ENCODE measurements at regions not wholly inside any gene's neighbourhood (a gene's known extent, or its start where the extent isn't known, plus 50 kb on each side); places are given as distances from the start of the nearest gene placed in this dataset.

DNA sequence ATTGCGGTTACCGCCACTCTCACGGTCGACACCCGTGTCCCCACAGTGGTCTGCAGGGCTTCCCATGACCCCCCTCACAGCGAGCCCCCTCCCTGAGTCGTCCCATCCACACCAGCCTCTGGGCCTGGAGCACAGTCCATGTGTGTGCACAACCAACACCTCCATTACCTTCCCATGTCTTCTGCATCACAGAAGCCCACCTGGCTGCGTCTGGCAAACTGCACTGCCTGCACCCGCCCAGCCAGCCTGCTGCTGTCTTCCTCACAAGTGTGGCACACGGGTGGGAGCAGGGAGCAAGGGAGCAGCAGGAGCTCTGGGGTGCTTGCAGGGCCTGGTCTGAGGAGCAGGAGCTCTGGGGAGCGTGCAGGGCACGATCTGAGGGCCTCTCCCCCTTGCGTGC is 415.3 kb upstream of the IRX4 start:
- no peak for DNase-seq (ENCODE audit: low spot score)

DNA sequence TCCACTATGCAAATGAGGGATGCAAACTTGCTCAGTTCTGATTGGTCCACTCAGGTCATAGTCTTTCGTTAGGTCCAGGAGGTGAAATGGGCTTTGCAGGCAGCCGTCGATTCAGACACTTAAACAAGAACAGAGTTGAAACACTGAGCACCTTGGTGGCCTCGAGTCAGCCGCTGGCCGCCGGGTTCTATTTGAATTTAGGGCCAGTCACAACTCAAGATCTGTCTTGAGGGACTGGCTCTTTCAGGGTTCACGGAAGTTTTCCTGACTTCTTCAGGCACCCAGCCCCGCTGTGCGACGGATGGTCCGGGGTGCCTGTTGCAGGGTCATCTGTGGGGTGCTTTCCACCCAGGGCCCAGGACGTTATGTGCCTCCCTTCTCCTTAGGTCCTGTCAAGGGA is 412.8 kb upstream of the IRX4 start:
- no peak for DNase-seq (ENCODE audit: low spot score)

DNA sequence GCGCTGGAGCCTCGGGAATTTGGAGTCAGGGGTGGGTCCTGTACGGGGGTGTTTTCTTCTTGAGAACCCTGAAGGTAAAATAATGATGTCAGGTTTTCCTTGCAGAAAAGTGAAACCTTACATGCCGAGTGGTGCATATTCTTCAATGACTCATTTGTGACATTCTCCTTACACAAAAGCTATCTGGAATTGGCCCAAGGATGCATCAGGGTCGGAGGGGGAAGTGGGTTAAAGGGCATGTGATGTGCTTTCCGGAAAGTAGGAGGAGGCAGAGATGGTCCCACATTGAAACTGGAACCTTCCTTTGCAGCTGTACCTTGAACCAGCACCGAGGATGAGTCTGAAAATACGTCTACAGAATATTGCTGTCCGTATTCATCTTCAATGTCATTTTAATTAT is 411.2 kb upstream of the IRX4 start:
- DNase-seq (ENCODE audit: low spot score), result no peak

DNA sequence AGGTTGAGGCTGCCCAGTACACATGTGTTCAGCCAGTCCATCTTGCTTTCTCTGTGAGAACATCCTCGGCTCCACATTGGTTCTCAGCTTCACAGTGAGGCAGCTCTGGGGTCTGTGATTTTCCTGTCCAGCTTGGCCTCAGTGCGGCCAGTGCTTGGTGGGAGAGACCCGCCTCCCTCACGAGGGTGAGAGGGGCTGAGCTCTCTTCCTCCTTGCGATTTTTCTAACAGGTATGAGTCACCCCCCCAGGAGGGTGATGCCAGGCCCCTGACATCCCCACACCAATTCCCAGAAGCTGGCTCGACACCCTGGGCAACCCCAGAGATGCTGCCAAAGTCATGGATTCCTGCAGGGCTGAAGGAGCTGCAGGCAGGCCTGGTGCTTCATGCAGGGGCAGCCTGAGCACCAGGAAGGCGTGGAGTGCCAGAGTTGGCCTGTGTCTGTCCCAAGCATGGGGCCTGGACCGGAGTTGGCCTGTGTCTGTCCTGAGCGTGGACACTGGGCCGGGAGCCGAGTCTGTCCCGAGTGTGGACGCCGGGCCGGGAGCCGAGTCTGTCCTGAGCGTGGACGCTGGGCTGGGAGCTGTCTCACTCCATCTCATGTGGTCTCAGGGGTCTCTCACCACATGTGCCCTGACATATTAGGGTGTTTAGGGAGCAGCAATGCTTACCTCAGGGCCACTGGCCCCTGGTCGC is 408.6 kb upstream of the IRX4 start:
- no peak for DNase-seq (ENCODE audit: low spot score)

DNA sequence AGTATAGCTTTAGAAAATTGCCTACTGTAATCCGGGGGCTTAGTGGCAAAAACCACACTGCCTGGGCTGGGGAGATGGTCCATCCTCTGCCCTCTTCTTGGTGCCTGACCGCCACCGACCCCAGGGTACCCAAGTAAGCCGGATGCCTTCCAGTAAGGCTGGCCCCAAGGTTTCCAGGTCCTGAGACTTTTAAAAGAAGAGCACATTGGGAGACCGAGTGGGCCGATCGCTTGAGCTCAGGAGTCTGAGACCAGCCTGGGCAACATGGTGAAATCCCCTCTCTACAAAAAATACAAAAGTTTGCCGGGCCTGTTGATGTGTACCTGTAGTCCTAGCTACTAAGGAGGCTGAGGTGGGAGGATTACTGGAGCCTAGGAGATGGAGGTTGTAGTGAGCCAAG is 406.7 kb upstream of the IRX4 start:
- DNase-seq (ENCODE audit: low spot score), result no peak

DNA sequence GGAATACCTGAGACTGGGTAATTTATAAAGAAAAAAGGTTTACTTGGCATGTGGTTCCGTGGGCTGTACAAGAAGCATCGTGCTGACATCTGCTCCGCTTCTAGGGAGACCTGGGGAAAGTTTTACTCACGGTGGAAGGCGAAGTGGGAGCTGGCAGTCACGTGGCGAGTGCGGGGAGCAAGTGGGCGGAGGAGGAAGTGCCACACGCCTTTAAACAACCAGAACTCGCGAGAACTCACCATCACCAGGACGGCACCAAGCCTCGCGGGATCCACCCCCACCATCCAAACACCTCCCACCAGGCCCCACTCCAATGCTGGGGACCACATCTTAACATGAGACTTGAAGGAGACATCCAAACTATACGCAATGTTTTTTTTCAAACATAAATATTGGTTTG is 406.2 kb upstream of the IRX4 start:
- no peak for DNase-seq (ENCODE audit: low spot score)

DNA sequence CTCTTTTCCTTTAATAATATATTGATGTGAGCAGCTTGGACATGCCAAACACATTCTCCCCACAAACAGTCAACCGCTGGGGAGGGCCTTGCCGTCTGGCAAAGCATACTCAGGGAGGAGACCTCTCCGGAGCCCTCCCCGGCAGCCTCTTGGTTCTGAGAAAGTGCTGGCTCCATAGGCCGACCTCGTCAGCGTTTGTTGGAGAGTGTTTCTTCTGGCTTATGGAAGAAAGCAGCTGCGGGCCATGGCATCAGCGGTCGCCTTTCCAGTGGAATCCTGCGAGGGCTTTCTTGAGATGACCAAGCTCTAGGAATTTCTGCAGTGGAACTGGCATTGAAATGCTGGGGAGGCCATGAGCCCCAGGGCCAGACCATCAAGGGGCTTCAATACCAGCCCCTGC is 405.7 kb upstream of the IRX4 start:
- DNase-seq (ENCODE audit: low spot score), result no peak

DNA sequence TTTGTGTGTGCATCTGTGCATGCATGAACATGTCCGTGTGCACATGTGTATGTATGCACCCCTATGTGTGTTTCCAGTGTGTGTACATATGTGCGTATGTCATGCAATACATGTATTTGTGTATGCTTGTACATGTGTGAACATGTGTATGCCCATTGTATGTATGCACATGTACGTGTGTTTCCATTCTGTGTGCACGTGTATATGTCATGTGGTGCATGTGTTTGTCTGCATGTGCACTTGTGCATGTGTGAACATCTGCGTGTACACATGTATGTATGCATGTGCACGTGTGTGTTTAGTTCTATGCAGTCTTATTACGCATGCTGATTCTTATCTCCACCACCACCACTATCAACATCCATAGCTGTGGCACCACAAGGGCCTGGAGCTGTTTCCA is 403.5 kb upstream of the IRX4 start:
- DNase-seq (ENCODE audit: low spot score), result no peak

DNA sequence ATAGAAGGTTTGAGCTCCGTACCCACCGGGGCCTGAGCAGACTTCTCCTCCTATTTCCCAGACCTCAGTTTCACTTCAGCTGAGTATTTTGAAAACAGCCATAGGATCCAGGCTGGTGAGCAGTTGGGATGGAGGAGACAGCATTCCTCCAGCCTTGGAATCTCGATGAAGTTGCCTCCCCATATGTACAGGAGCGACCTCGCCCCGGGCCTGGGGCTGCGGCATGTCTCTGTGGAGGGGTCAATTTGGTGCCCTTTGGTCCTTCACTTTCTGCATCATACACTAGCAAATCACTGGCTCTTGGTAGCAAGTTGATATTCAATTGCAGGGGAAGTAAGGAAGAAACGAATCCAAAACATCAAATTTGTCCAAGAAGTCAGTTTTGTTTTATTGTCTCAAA is 402.0 kb upstream of the IRX4 start:
- DNase-seq (ENCODE audit: low spot score), result no peak

DNA sequence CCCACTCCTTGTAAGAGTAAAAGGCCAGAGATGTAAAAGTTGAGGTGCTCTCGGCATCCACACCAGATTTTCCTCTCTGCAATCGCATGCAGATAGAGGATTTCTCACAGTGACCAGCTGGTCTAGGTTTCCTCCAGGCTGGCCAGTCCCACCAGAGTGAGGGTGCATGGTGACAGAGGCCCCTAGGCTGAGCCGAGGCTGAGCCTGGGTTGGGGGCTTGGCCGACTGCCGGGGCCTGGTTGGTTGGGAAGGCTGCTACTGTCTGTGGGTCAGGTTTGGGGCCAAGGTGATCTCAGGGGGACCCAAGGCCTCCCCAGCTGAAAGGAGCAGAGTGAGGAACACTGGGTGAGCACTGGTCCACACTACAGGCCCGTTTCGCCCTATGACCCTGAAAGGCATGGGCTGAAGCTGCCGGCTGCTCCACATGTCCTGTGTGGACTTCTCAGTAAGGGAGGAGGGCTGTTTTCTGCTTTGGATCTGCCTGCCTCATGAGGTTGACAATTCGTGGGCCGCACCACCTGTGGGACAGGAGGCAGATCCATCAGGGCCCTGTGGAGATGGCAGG is 400.8 kb upstream of the IRX4 start:
- no peak for DNase-seq (ENCODE audit: low spot score)

DNA sequence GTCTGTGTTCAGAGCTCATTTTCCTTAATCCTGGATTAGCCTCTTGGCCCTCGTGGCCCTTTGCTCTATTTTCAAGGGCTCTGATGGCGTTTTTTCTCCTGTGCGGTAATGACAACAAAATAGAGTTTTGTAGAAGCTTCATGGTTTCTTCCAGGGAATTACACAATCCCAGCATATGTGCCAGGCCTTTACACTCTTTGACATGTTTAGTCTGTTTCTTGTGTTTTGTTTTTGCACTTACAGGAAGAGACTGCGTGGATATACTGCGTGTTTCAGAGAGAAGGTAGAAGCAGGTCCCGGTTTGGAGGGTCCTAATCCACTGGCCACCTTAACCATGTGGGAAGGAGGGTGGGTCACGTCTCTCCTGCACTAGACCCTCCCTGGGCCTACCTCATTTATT is 400.2 kb upstream of the IRX4 start:
- peak; percentile 17 for DNase-seq (ENCODE audit: low spot score)

DNA sequence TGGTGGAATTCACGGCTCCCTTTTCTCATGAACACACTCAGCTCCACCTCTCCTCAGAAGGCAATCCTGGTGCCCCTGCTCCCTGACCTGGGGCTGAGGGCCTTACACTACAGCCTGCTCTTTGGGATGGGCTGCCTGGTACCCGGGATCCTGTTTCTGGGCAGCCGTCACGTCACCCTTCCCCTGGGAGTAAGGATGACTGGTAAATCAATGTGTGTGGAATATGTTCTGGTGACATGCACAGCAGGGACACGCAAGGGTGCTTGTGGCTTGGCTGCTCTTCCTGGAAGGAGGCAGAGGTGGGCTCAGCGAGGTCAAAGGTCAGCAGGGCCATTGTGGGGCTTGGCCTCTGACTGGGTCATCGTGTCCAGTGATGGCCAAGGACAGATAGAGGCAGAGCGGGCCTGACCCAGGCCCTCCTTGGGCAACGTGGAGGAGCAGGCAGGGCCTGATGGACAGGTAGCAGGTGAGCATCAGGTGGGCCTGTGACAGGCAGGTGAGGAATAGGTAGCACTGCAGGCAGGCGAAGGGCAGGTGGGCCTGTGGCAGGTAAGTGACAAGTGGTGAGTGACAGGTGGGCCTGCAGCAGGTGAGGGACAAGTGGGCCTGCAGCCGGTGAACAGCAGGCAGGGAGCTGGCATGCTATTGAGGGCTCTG is 399.4 kb upstream of the IRX4 start:
- no peak for DNase-seq (ENCODE audit: low spot score)

DNA sequence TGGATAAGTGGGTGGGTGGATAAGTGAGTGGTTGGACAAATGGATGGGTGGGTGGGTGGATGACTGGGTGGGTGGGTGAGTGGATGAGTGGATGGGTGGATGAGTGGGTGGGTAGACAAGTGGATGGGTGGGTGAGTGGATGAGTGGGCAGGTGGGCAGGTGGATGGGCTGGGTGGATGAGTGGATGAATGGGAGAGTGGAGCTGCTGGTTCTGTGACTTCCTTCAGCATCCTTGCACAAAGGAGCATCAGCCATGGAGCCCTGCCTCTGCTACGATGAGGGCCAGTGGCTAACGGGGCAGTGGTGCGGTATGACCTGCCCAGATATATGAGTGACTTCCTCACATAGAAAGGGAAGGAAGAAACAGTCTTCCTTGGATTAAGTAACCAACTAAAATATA is 398.7 kb upstream of the IRX4 start:
- DNase-seq (ENCODE audit: low spot score), result no peak

DNA sequence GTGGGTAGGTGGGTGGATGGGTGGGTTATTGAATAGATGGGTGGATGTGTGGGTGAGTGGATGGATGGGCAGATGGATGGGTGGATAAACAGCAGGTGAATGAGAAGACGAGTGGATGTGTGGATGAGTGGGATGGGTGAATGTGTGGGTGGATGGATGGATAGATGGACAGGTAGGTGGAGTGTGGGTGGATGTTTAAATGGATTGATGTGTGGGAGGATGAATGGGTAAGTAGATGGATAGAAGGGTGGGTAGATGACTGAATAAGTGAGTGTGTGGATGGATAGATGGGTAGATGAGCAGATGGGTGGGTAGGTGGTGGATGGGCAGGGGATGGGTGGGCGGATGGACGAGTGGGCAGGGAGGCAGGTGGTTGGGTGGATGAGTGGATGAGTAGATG is 397.6 kb upstream of the IRX4 start:
- DNase-seq (ENCODE audit: low spot score), result no peak

DNA sequence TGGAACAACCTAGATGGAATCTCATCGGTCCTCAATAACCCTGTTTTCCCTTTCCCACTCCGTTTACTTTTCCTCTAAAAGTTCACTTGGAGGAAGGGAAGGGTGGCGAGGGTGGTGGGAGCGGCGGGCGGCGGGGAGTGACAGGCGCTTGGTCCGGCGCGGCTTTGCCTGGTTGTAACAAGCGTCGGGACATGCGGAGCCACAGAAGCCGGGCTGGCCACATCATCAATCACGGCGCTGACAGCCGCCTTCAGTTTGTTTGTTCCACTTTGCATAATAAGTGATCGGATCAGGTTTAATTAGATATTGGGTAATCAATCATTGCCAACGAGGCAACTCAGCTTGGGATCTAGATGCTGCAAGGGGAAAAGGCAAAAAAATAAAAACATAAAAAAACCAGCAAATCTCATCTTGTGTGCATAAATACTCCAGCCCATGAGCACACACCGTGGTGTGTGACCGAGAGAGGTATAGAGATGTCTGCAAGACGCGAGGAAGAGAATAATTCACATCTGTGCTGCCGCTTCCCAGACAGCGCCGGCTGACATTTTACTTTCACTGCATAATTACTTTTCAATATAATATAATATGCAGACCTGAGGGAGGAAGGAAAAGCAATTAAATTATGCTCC is 396.2 kb upstream of the IRX4 start:
- no peak for DNase-seq (ENCODE audit: low spot score)

DNA sequence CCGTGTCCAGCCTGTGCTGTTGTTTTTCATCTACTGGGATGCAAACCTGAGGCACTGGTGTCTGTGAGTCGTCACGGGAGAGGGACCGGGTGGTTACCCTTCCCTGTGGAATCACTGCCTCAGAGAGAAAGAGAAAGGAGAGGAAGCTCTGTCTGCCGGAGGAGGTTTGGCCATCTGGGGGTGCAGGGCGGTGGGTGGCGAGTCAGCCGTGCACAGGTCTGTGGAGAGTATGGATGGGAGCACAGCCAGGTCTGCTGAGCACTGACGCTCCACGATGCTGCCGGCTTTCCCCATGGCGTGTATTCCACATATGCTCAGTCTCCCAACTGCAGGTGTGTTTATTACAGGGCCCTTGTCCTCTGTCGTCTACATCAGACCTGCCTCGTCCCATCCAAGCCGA is 395.2 kb upstream of the IRX4 start:
- no peak for DNase-seq (ENCODE audit: low spot score)

DNA sequence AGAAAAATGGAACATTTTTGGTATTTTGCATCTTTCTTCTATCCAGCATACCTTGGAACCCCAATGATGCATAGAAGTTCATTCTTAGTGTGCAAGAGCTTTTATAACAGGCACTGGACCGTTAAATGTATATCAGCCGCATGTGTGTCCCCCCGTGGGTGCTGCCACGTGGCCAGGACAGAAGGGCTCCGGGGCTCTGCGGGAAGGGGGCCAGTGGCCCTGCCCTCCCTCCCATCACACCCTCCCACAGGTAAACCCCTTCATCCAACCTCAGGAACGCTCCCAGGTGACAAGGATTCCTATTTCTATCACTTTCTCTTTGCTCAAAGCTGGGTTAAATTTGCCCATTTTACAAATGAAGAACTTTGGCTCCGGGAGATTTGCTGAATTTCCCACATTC is 393.4 kb upstream of the IRX4 start:
- DNase-seq (ENCODE audit: low spot score), result no peak

DNA sequence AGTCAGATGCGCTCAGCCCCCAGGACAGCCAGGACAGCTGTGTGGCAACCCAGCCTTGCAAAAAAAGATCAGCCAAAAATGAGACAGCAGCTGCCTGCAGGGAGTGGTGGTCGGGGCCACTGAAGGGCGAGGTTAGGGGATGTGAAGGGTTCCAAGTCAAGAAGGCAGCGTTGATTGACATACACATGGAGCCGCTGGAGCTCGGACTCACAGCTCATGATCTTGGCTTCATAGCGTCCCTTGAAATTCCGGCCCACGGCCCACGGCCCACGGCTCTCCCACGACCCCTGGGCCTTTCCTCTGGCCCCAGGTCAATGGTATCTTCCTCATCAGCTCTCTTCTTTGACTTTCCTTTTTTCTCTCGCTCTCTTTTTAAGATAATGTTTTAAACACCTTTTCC is 390.0 kb upstream of the IRX4 start:
- no peak for DNase-seq (ENCODE audit: low spot score)

DNA sequence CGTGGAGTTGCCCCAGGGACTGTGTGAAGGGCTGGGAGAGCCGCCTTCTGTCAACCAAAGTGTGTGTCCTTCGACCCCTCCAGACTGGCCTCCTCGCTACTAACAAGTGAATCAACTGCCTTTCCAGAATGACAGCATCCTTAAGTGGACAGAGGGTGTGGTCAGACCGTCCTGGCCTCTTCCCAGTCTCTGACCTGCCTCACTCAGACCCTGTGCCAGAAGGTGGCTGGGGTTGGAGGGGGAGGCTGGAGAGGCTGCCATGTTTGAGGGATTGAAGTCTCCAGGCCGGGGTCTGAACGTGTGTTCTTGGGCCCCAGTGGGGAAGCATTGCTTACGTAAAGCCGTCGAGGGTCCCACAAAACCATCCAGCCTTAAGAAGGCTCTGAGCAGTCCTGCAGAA is 389.3 kb upstream of the IRX4 start:
- no peak for DNase-seq (ENCODE audit: low spot score)

DNA sequence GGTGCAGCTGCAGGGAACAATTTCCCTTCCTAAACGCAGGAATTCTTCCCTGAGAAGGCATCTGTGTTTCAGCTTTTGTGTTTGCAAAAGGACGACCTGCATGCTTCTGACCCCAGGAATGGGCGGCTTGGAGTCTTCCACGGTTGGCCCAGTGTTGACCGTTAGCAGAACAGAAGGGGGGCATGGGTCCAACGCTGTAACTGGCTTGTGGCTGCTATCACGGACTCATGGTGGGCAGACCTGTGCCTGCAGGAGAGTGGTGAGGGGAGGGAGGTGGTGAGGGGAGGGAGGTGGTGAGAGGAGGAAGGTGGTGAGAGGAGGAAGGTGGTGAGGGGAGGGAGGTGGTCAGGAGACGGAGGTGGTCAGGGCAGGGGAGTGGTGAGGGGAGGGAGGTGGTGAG is 388.6 kb upstream of the IRX4 start:
- no peak for DNase-seq (ENCODE audit: low spot score)

DNA sequence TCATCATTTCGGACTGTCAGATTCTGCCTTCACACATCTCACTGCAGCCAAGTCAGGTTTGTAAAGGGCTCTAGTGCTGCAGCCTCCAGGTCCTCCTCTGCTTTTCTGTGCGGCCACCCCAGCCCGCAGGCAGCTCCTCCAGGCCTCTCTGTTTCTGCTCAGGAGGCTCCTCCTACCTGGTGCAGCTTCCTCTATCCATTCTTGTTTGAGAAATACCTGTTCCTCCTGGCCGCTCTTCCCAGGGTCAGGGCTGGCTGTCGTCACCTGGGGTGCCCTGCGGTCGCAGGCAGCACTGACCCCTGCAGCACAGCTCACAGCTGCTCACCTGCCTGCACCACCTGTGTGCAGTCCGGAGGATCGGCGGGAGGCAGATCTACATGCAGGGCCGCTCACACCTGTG is 387.7 kb upstream of the IRX4 start:
- DNase-seq (ENCODE audit: low spot score), result no peak

DNA sequence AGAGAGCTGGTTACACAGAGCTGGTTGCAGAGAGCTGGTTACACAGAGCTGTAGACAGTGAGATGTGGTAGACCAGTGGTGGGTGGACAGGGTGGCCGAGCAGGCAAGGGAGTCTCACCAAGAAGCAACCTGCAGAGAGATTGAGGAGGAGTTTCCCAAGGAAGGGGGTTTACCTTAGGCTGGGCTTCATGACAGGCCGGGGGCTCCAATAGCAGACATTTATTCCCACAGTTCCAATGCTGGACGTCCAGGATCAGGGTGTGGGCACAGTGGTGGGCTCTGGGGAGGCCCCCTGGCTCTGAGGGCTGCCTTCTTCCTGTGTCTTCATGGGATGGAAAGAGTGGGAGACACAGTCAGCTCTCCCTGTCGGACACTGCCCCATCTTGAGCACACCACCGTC is 386.9 kb upstream of the IRX4 start:
- no peak for DNase-seq (ENCODE audit: low spot score)

DNA sequence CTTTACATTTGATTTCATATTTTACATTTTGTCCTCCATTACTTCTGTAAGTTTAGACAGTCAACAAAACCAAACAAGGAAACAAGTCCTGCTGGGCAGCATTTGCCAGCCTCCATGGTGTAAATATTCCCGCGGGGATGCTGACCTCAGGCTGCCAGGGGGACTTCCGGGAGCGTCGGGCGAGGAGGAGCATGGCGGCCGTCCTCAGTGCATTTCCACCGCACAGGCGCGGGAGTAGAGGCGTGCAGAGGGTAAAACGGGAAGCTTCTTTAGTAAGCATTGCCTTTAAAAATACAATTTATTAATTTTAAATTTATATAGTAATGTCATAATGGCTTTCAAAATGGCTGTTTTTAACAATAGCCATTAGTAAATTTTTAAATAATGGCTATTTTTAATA is 385.3 kb upstream of the IRX4 start:
- no peak for DNase-seq (ENCODE audit: low spot score)
